KMS-11 (cell line): ENCODE measurements at regions not wholly inside any gene's neighbourhood (a gene's known extent, or its start where the extent isn't known, plus 50 kb on each side); places are given as distances from the start of the nearest gene placed in this dataset.

Experiments
- H2AFZ ChIP-seq: fragments of 200-600 bp; sonication (generic); 2 replicates; pipeline ENCODE4 v1.6.1; 2016; ENCODE audit warnings: antibody characterized with exemption, mixed run types, low read depth
- H3K27ac ChIP-seq: fragments of 200-600 bp; sonication (generic); 2 replicates; pipeline ENCODE4 v1.6.1; 2016; ENCODE audit warnings: mild to moderate bottlenecking, mixed run types
- H3K27me3 ChIP-seq: fragments of 200-600 bp; sonication (generic); 2 replicates; pipeline ENCODE4 v1.6.1; 2017; ENCODE audit warnings: mild to moderate bottlenecking, low read depth, mixed run types, moderate library complexity; ENCODE audit not compliant: insufficient read depth
- H3K36me3 ChIP-seq: fragments of 200-600 bp; sonication (generic); 2 replicates; pipeline ENCODE4 v1.6.1; 2017; ENCODE audit warnings: mild to moderate bottlenecking, mixed run types; ENCODE audit not compliant: insufficient read depth
- H3K4me1 ChIP-seq: fragments of 200-600 bp; sonication (generic); 2 replicates; pipeline ENCODE4 v1.6.1; 2016; ENCODE audit warnings: mild to moderate bottlenecking, low read depth, mixed run types; ENCODE audit not compliant: poor library complexity, severe bottlenecking
- H3K4me2 ChIP-seq: fragments of 200-600 bp; sonication (generic); 2 replicates; pipeline ENCODE4 v1.7.0; 2016; ENCODE audit warnings: mild to moderate bottlenecking, mixed run types
- H3K4me3 ChIP-seq: fragments of 200-600 bp; sonication (generic); IDR thresholded peaks from 2 replicates; pipeline ENCODE4 v1.6.1; 2017; ENCODE audit warnings: low read depth, low read length, mixed read lengths; ENCODE audit not compliant: insufficient read depth
- H3K79me2 ChIP-seq: fragments of 200-600 bp; sonication (generic); 2 replicates; pipeline ENCODE4 v1.6.1; 2016; ENCODE audit warnings: low read depth, mixed run types; ENCODE audit not compliant: insufficient read depth
- H3K9ac ChIP-seq: fragments of 200-600 bp; sonication (generic); 2 replicates; pipeline ENCODE4 v1.6.1; 2016; ENCODE audit warnings: mild to moderate bottlenecking, mixed run types
- H4K20me1 ChIP-seq: fragments of 200-600 bp; sonication (generic); 2 replicates; pipeline ENCODE4 v1.6.1; 2016; ENCODE audit warnings: mild to moderate bottlenecking, mixed run types; ENCODE audit not compliant: insufficient read depth
- TF ChIP-seq, protein P1 (sequence below): fragments of 200-600 bp; sonication (generic); conservative IDR thresholded peaks from 2 replicates; pipeline ENCODE4 v1.6.1; 2017; ENCODE audit warnings: low read depth, mild to moderate bottlenecking, antibody characterized with exemption, low read length, moderate library complexity, mixed read lengths

DNA sequence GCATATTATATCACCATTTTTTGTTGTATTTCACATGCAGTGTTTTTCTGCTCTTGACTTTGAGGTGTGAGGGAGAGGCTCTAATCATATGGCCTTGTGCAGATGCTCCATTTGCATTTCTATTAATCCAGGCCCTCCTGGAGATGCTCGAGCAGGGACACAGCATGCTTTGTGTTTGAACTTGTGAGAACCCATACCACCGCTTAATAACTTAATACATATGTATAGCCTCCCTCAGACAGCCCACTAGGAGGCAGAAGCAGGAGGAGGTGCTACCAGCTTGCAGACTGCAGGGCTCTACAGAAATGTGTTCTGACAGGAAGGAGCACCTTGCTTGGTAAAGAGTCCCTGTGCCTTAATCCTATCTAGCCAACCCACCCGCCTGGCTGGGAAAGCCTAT lies 155.2 kb downstream of the BARHL2 start:
- Histone ChIP-seq H3K36me3 (no peaks in the 10 kb centered on the region), H3K4me3 (no peak overlapping the region), H2AFZ (no peak overlapping the region), H3K9ac (no peak overlapping the region), H3K4me1 (no peaks in the 10 kb centered on the region), H3K4me2 (no peak overlapping the region), H3K27ac (no peak overlapping the region), H4K20me1 (no peaks in the 10 kb centered on the region), H3K79me2 (no peaks in the 10 kb centered on the region), H3K27me3 (no peaks in the 10 kb centered on the region)
- TF ChIP-seq, protein P1, sequence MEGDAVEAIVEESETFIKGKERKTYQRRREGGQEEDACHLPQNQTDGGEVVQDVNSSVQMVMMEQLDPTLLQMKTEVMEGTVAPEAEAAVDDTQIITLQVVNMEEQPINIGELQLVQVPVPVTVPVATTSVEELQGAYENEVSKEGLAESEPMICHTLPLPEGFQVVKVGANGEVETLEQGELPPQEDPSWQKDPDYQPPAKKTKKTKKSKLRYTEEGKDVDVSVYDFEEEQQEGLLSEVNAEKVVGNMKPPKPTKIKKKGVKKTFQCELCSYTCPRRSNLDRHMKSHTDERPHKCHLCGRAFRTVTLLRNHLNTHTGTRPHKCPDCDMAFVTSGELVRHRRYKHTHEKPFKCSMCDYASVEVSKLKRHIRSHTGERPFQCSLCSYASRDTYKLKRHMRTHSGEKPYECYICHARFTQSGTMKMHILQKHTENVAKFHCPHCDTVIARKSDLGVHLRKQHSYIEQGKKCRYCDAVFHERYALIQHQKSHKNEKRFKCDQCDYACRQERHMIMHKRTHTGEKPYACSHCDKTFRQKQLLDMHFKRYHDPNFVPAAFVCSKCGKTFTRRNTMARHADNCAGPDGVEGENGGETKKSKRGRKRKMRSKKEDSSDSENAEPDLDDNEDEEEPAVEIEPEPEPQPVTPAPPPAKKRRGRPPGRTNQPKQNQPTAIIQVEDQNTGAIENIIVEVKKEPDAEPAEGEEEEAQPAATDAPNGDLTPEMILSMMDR, result no peak

DNA sequence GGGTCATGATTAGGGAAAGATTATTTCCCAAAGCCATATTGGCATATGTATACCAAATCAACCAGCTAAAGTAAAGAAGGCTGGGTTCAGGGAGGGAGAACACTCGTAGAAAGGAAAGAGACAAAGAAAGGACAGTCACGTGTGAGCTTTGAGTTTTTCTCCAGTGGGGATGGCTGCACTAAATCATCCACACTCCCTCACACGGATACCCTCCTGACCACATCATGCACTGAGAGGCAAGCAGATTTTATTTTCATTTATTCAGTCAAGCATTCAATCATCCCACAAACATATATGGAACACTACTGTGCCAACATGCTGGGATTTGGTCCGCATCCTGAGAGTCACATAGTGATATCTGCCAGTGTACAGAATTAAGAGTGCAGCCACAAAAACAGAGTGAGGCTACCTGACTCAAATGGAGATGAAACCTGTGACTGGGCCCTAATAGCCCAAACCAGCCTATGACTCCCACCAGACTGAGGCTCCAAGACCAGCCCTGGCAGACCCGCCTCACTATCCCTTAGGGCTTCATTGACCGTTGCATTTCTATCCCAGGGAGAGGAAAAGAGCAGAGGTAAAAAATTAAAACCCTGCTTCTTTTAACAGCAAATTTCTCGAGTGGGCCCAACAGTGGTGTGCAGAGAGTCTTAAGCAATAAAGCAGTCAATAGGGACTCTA lies 155.9 kb downstream of the BARHL2 start:
- Histone ChIP-seq H3K4me3 (no peak overlapping the region), H3K27me3 (no peaks in the 10 kb centered on the region), H3K4me2 (no peak overlapping the region), H3K4me1 (no peaks in the 10 kb centered on the region), H4K20me1 (no peaks in the 10 kb centered on the region), H2AFZ (no peak overlapping the region), H3K27ac (no peak overlapping the region), H3K36me3 (no peaks in the 10 kb centered on the region), H3K9ac (no peak overlapping the region), H3K79me2 (no peaks in the 10 kb centered on the region)
- TF ChIP-seq, protein P1, result no peak

DNA sequence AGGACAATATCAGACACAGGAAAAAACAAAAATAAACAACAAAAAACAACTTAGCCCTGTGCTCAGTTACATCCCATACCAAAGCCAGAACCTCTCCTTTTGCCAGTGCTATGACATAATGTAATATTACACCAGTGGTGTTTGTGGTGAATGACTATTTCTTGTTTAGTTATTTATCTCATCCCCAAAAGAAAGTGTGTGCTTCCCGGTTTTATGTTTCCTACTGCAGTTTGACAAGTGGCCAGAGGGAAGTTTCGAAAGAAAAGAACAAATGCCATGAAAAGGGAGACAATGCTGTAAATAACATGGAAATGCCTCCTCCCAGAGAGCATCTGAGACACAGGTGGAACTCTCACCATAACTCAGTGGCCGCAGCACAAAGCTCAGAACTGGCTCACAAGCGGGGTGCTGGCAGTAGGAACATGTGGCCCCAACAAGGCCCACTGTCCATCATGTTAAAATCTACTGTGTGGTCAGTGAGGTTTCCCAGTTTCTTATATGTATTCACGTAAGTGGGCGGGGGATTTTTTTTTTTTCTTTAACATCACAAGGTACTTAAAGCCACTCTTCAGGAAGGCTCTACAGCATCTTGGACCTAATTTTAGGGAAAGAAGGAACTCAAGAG lies 158.2 kb downstream of the BARHL2 start:
- TF ChIP-seq, protein P1, result no peak
- H3K4me1 ChIP-seq, result no peaks in the 10 kb centered on the region
- H3K4me2 ChIP-seq, result no peak overlapping the region
- no peaks in the 10 kb centered on the region for H3K36me3 ChIP-seq
- H3K4me3 ChIP-seq, result no peak overlapping the region
- no peaks in the 10 kb centered on the region for H3K79me2 ChIP-seq
- no peak overlapping the region for H3K9ac ChIP-seq
- H3K27me3 ChIP-seq, result no peaks in the 10 kb centered on the region
- no peak overlapping the region for H2AFZ ChIP-seq
- H4K20me1 ChIP-seq, result no peaks in the 10 kb centered on the region
- H3K27ac ChIP-seq, result no peak overlapping the region

DNA sequence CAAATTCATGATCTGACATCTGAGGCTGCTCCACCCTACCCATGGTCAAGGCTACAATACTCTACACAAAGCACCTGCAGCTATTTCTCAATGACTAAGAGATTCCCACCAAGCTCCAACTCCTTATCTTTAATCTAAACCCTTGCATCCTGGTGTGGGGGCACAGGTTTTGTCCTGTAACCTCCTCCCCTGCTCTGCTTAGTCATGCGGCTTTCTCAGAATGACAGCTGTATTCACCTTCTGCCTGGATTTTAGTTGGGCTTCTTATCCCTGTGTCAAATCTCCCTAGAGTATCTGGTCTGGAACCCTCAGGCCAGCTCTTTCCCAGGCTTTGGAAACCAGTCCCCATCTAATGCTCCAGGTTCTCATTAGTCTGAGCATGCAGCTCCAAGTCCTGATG lies 159.0 kb downstream of the BARHL2 start:
- Histone ChIP-seq H3K9ac (no peak overlapping the region), H3K27ac (no peak overlapping the region)
- TF ChIP-seq, protein P1, result no peak

More for the DNA sequence above, 159.0 kb downstream of the BARHL2 start:
- Histone ChIP-seq H3K79me2 (no peaks in the 10 kb centered on the region), H3K36me3 (no peaks in the 10 kb centered on the region), H3K4me2 (no peak overlapping the region), H2AFZ (no peak overlapping the region), H3K27me3 (no peaks in the 10 kb centered on the region), H4K20me1 (no peaks in the 10 kb centered on the region), H3K4me3 (no peak overlapping the region), H3K4me1 (no peaks in the 10 kb centered on the region)
